ENCODE measurements at regions not wholly inside any gene's neighbourhood (a gene's known extent, or its start where the extent isn't known, plus 50 kb on each side); places are given as distances from the start of the nearest gene placed in this dataset.
"Not testable (repeated sequence)": the region's sequence is repeated elsewhere in the genome, so short reads cannot be mapped to it uniquely, and the experiment has no call there.

GRCh38 chr21:41630917-41631316 is 123.0 kb upstream of the TMPRSS2 start:
- no peak for DNase-seq

- DNase-seq = no peak
Observed at GRCh38 chr21:41630249-41630648, 122.3 kb upstream of the TMPRSS2 start.

- no peak for DNase-seq
Observed at GRCh38 chr21:41628256-41628655, 120.3 kb upstream of the TMPRSS2 start.

GRCh38 chr21:41627428-41627827 is 119.5 kb upstream of the TMPRSS2 start:
- no peak for DNase-seq

GRCh38 chr21:41626021-41626420 is 118.1 kb upstream of the TMPRSS2 start:
- DNase-seq = no peak

- no peak for DNase-seq
Observed at GRCh38 chr21:41625428-41625827, 117.5 kb upstream of the TMPRSS2 start.

GRCh38 chr21:41624674-41625310 is 116.8 kb upstream of the TMPRSS2 start:
- no peak for DNase-seq

- no peak for DNase-seq
Observed at GRCh38 chr21:41623945-41624344, 116.0 kb upstream of the TMPRSS2 start.

- no peak for DNase-seq
Observed at GRCh38 chr21:41622831-41623548, 115.0 kb upstream of the TMPRSS2 start.

GRCh38 chr21:41622201-41622600 is 114.2 kb upstream of the TMPRSS2 start:
- no peak for DNase-seq

- no peak for DNase-seq
Observed at GRCh38 chr21:41621513-41621912, 113.6 kb upstream of the TMPRSS2 start.

- no peak for DNase-seq
Observed at GRCh38 chr21:41620982-41621381, 113.0 kb upstream of the TMPRSS2 start.

GRCh38 chr21:41620541-41620940 is 112.6 kb upstream of the TMPRSS2 start:
- no peak for DNase-seq

- no peak for DNase-seq
Observed at GRCh38 chr21:41616031-41616591, 108.2 kb upstream of the TMPRSS2 start.

GRCh38 chr21:41615613-41616012 is 107.7 kb upstream of the TMPRSS2 start:
- no peak for DNase-seq

- DNase-seq = no peak
Observed at GRCh38 chr21:41614511-41614910, 106.6 kb upstream of the TMPRSS2 start.

- no peak for DNase-seq
Observed at GRCh38 chr21:41613533-41613909, 105.6 kb upstream of the TMPRSS2 start.

GRCh38 chr21:41612674-41613532 is 104.9 kb upstream of the TMPRSS2 start:
- no peak for DNase-seq

- no peak for DNase-seq
Observed at GRCh38 chr21:41611966-41612606, 104.1 kb upstream of the TMPRSS2 start.

GRCh38 chr21:41611441-41611840 is 103.5 kb upstream of the TMPRSS2 start:
- no peak for DNase-seq

GRCh38 chr21:41610840-41611115 is 102.8 kb upstream of the TMPRSS2 start:
- DNase-seq = not testable (repeated sequence)

- no peak for DNase-seq
Observed at GRCh38 chr21:41610042-41610839, 102.3 kb upstream of the TMPRSS2 start.
